ENCODE measurements at regions not wholly inside any gene's neighbourhood (a gene's known extent, or its start where the extent isn't known, plus 50 kb on each side); places are given as distances from the start of the nearest gene placed in this dataset.

DNA sequence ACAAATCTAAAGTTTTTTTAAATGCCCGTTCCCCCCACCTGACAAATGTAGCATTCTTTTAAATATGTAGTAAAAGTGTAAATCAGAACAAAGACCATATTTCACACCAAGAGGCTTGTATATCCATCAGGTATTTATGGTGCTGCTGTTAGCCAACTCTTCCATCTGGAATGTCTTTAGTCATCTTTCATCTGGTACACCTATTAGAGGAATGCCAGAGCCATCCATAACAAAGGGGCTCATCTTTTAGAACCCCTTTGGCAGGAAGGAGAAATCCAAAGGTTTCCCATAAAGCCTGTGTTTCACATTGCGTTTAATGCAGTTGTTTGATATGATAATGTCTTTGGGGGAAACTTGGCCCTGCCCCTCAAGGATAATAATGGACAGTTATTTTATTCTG, 79.3 kb upstream of the C1orf87 start:
- CTCF ChIA-PET = no interaction called here
- H3K27me3 Mint-ChIP-seq (ENCODE audit: low read depth) = peaks cover 14% of the 10 kb centered on the region
- no peak for DNase-seq
- H3K27ac Mint-ChIP-seq = no peak overlapping the region
- no peak overlapping the region for H3K4me3 Mint-ChIP-seq
- H3K36me3 Mint-ChIP-seq (ENCODE audit: low read depth) = no peaks in the 10 kb centered on the region
- H3K9me3 Mint-ChIP-seq = no peaks in the 10 kb centered on the region
- H3K4me1 Mint-ChIP-seq (ENCODE audit: low read depth) = no peaks in the 10 kb centered on the region
- intact Hi-C loops (cut with micrococcal nuclease) = loop anchor here (10.0 kb wide), 1 partner anchor 892 kb away; no protein-coding TSS in a partner anchor

DNA sequence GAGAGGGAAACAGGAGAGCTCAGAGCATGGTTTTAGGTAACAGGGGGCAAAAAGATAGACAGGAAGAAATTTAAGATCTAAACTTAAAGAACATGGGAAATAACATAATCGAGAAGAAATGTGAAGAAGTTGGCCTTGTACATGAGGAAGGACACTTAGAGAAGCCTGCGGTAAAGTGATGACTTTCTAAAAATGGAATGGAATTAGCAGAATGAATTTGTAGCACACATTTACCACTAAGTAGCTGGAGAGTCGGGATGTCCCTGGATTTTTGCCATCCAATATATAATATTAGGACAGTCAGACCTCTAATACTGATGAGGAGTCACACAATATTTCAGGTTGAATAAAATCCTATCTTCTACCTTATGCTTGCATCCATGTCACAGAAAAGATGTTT, 77.7 kb upstream of the C1orf87 start:
- Mint-ChIP-seq H3K9me3 (no peaks in the 10 kb centered on the region), H3K4me1 (ENCODE audit: low read depth) (no peaks in the 10 kb centered on the region), H3K27ac (no peak overlapping the region), H3K36me3 (ENCODE audit: low read depth) (no peaks in the 10 kb centered on the region), H3K27me3 (ENCODE audit: low read depth) (peaks cover 14% of the 10 kb centered on the region), H3K4me3 (no peak overlapping the region)
- intact Hi-C loops (cut with micrococcal nuclease) = loop anchor here (10.0 kb wide), 1 partner anchor 893 kb away; no protein-coding TSS in a partner anchor
- CTCF ChIA-PET = no interaction called here
- DNase-seq = no peak

DNA sequence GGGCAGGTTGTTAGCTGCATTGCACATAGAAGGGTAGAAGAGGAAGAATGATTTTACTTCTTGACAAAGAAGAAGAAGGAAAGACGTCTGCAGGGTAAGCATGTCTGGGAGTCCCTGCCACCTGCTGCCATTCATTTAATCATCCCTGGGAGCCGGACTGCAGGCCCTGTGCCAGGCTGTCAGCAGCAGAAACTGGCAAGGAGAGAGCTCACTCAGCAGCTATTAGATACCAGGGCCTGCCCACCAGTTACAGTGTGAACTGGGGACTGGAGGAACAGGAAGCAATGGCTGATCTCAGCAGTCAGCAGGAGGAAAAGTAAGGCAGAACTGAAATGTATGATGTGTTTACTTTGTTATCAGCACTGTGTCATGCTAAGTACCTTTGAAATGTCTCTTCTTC, 75.7 kb upstream of the C1orf87 start:
- Mint-ChIP-seq H3K27me3 (ENCODE audit: low read depth) (peaks cover 10% of the 10 kb centered on the region), H3K4me1 (ENCODE audit: low read depth) (no peaks in the 10 kb centered on the region), H3K36me3 (ENCODE audit: low read depth) (no peaks in the 10 kb centered on the region), H3K27ac (no peak overlapping the region), H3K4me3 (no peak overlapping the region), H3K9me3 (no peaks in the 10 kb centered on the region)
- no peak for DNase-seq
- intact Hi-C loops (cut with micrococcal nuclease) = loop anchor here (10.0 kb wide), 1 partner anchor 174 kb away; no protein-coding TSS in a partner anchor
- CTCF ChIA-PET = no interaction called here

DNA sequence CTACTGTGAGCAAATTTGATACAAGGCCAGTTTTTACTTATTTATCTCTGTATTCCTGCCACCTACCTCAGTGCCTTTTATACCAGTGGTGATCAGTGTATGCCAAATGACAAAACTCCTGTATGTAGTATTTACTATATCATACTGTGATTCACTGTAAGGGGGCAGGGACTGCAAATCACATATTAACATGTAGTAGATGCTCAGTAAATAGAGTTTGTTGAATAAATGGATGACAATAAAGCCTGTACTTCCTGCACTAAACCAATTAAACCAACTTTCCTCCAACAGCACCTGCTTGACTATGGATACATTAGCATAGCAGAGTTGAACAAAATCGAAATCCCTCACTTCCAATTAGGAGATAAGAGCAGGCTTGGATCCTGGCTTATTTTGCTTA, 73.3 kb upstream of the C1orf87 start:
- intact Hi-C loops (cut with micrococcal nuclease) = loop anchor here (10.0 kb wide), 1 partner anchor 172 kb away; no protein-coding TSS in a partner anchor
- no peak for DNase-seq
- Mint-ChIP-seq H3K9me3 (no peaks in the 10 kb centered on the region), H3K4me3 (no peak overlapping the region), H3K27me3 (ENCODE audit: low read depth) (peaks cover 10% of the 10 kb centered on the region), H3K4me1 (ENCODE audit: low read depth) (no peaks in the 10 kb centered on the region), H3K36me3 (ENCODE audit: low read depth) (no peaks in the 10 kb centered on the region), H3K27ac (no peak overlapping the region)
- CTCF ChIA-PET = no interaction called here

DNA sequence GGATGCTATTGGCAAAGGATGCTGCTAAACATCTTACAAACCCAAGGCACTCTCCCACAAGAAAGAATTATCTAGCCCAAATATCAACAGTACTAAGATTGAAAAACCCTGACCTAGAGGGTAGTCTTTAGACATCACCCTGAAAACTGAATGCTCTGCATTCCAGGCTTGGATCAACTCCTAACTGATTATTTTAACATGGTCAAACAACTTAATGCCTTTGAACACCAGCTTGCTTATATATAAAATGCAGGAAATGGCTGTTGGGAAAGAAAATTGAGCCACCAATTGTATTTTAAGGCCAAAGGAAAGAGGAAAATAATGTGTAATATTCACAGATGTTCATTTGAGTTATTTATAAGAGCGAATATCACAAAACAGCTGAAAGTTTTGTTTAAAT, 72.2 kb upstream of the C1orf87 start:
- Mint-ChIP-seq H3K27me3 (ENCODE audit: low read depth) (peaks cover 10% of the 10 kb centered on the region), H3K27ac (no peak overlapping the region), H3K4me3 (no peak overlapping the region), H3K4me1 (ENCODE audit: low read depth) (no peaks in the 10 kb centered on the region), H3K36me3 (ENCODE audit: low read depth) (no peaks in the 10 kb centered on the region), H3K9me3 (no peaks in the 10 kb centered on the region)
- CTCF ChIA-PET = no interaction called here
- intact Hi-C loops (cut with micrococcal nuclease) = loop anchor here (10.0 kb wide), 1 partner anchor 171 kb away; no protein-coding TSS in a partner anchor
- no peak for DNase-seq

DNA sequence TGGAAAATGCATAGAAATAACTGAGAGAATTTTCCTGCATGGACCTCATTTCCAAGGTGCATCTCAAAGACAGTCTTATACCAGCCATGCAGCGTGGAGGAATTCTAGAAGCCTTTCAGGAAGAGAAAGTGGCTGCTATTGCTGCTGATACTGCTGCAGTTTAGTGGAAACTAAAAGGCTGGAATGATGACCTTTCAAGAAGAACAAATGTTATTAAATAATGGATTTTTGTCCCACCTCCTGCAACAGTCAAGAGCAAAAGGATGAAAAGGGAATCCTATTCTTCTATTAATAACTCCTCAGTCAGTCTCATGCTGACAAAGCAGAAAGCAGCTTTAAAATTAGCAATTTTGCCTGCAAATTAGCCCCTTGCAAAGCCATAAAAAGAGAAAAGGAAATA, 68.2 kb upstream of the C1orf87 start:
- Mint-ChIP-seq H3K4me3 (no peak overlapping the region), H3K27me3 (ENCODE audit: low read depth) (peaks cover 9% of the 10 kb centered on the region), H3K27ac (no peak overlapping the region), H3K9me3 (no peaks in the 10 kb centered on the region), H3K4me1 (ENCODE audit: low read depth) (no peaks in the 10 kb centered on the region), H3K36me3 (ENCODE audit: low read depth) (no peaks in the 10 kb centered on the region)
- CTCF ChIA-PET = no interaction called here
- intact Hi-C loops (cut with micrococcal nuclease) = loop anchor here (10.0 kb wide), 1 partner anchor 167 kb away; no protein-coding TSS in a partner anchor
- DNase-seq = no peak

DNA sequence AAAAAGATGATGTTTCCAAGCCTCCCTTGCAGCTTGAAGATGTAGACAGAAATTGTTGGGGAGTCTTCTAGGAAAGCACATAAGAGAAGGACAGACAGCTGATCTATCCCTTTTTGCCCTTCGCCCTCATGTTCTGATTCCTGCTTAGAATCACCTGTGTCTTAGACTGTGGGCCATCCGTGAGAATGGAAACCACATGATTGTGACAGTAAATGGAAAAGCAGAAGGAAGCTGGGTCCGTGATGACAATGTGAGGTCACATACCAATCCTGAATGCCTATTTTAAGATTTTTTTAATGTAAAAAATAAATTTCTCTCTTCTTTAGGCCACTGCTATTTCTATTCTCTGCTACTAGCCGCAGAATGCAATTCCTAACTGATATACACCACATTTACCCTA, 67.7 kb upstream of the C1orf87 start:
- Mint-ChIP-seq H3K27me3 (ENCODE audit: low read depth) (peaks cover 8% of the 10 kb centered on the region), H3K4me3 (no peak overlapping the region), H3K27ac (no peak overlapping the region), H3K9me3 (no peaks in the 10 kb centered on the region), H3K4me1 (ENCODE audit: low read depth) (no peaks in the 10 kb centered on the region), H3K36me3 (ENCODE audit: low read depth) (no peaks in the 10 kb centered on the region)
- no peak for DNase-seq
- CTCF ChIA-PET = no interaction called here
- intact Hi-C loops (cut with micrococcal nuclease) = loop anchor here (10.0 kb wide), 1 partner anchor 166 kb away; no protein-coding TSS in a partner anchor

DNA sequence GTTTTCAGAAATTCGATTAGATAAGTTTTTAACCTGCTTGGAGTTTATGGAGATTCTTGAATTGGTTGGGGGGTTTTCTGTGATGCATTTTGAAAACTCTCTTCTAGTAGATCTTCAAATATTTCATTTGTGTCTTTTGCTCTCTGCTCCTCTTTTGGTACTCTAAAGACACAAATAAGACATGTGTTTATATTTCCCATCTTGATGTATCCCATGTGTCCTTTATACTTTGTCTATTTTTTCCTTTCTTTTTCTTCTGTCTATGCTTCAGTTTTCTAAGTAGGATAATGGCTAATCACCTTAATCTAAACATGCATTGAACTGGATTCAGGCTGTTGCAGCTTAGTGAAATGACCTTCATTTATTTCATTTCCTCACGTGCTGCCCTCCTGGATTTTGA, 63.8 kb upstream of the C1orf87 start:
- no peak overlapping the region for H3K4me3 Mint-ChIP-seq
- intact Hi-C loops (cut with micrococcal nuclease) = no loop called here
- CTCF ChIA-PET = no interaction called here
- H3K27ac Mint-ChIP-seq = no peak overlapping the region
- no peaks in the 10 kb centered on the region for H3K36me3 Mint-ChIP-seq (ENCODE audit: low read depth)
- no peak for DNase-seq
- no peaks in the 10 kb centered on the region for H3K9me3 Mint-ChIP-seq
- H3K27me3 Mint-ChIP-seq (ENCODE audit: low read depth) = peaks cover 8% of the 10 kb centered on the region
- H3K4me1 Mint-ChIP-seq (ENCODE audit: low read depth) = peaks cover 4% of the 10 kb centered on the region

DNA sequence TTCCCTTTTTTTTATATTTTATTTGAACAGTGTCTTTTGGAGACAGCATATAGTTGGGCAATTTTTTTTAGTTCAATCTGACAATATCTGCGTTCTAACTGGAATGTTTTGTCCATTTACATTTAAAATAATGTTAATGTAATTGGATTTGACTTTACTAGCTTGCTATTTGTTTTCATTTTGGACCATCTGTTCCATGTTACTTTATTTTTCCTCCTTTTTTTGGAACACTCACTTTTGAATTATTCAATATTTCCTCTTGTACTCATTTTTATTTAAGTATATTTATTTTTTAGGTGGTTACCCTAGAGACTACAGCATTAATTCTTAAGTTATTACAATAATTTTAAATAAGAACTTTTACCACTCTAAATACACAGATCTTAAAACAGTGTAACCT, 62.8 kb upstream of the C1orf87 start:
- no peak overlapping the region for H3K27ac Mint-ChIP-seq
- CTCF ChIA-PET = interaction anchor here (0.6 kb wide), 1 partner anchor 166 kb away, joined by 3 read pairs; no protein-coding TSS in a partner anchor
- H3K4me3 Mint-ChIP-seq = no peak overlapping the region
- peaks cover 4% of the 10 kb centered on the region for H3K4me1 Mint-ChIP-seq (ENCODE audit: low read depth)
- intact Hi-C loops (cut with micrococcal nuclease) = no loop called here
- no peak for DNase-seq
- no peaks in the 10 kb centered on the region for H3K36me3 Mint-ChIP-seq (ENCODE audit: low read depth)
- H3K9me3 Mint-ChIP-seq = no peaks in the 10 kb centered on the region
- H3K27me3 Mint-ChIP-seq (ENCODE audit: low read depth) = peaks cover 8% of the 10 kb centered on the region

DNA sequence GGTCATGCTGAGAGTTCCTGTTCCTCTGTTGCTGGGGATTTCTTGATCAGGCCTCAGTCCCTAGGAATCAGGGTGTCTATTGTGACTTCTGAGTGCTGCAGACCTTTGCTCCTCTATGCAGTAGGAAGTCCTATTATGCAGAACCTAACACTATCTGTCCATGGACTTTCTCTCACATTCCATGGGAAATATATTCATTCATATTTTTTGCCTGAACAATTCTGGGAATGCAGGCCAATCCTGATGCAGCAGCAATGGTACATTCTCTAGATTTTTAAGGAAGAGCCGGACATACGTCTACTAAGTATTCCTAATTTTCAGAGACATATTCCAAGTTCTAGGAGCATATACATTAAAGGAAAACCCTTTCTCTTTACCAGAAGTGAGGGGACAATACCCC, 61.1 kb upstream of the C1orf87 start:
- Mint-ChIP-seq H3K27ac (no peak overlapping the region), H3K4me1 (ENCODE audit: low read depth) (peaks cover 4% of the 10 kb centered on the region), H3K9me3 (no peaks in the 10 kb centered on the region), H3K4me3 (no peak overlapping the region), H3K36me3 (ENCODE audit: low read depth) (no peaks in the 10 kb centered on the region), H3K27me3 (ENCODE audit: low read depth) (peaks cover 4% of the 10 kb centered on the region)
- no peak for DNase-seq
- intact Hi-C loops (cut with micrococcal nuclease) = no loop called here
- CTCF ChIA-PET = no interaction called here

DNA sequence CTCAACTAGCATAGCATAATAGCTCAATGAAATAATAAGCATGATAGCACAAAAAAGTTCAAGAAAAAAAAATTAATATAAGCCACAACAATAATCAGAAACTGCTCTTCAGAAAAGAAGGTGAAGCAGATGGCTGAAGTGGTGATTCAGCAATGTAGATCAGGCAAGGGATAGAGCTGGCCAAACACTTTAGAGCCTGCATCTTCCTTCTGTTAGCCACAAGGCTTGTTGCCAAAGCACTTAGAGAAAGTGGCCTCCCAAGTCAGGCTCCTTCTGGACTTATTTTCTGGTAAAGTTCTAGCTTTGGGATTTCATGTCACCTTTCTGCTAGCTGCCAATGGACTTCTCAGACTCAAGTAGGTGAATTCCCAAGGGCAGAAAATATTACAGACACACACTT, 60.3 kb upstream of the C1orf87 start:
- H3K4me1 Mint-ChIP-seq (ENCODE audit: low read depth) = peaks cover 4% of the 10 kb centered on the region
- no peak overlapping the region for H3K4me3 Mint-ChIP-seq
- DNase-seq = no peak
- intact Hi-C loops (cut with micrococcal nuclease) = no loop called here
- no peak overlapping the region for H3K27ac Mint-ChIP-seq
- peaks cover 4% of the 10 kb centered on the region for H3K27me3 Mint-ChIP-seq (ENCODE audit: low read depth)
- H3K36me3 Mint-ChIP-seq (ENCODE audit: low read depth) = no peaks in the 10 kb centered on the region
- no peaks in the 10 kb centered on the region for H3K9me3 Mint-ChIP-seq
- CTCF ChIA-PET = no interaction called here

DNA sequence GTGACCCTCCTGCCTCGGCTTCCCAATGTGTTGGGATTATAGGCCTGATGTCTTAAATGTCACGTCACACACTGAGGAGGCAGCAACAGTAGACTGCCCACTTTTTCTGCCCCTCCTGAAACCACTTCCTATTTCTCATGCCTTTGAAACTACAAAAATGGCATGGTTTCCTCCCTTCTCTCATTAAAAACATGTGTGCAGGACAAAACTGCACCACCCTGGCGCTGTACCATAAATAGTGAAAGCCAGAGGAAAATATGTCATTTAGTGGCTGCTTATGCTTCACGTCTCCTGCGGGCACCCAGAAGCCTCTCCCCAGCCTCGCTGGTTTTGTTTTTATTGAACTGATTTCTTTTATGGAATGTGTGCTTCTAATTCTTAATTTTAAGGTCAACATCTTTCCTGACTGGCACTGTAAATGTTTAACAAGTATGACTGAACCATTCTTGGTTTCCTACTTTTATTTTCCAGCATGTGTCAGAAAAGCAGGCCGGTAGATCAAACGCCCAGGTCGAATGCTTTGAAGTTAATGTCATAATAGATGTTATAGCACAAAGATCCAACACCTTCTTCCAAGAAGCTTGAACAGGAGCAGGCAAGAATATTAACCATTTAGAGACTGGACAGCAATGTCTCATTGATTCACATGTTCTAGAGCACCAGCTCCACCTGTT, 59.6 kb upstream of the C1orf87 start:
- no peak overlapping the region for H3K4me3 Mint-ChIP-seq
- CTCF ChIA-PET = no interaction called here
- peaks cover 4% of the 10 kb centered on the region for H3K4me1 Mint-ChIP-seq (ENCODE audit: low read depth)
- no peak overlapping the region for H3K27ac Mint-ChIP-seq
- H3K9me3 Mint-ChIP-seq = no peaks in the 10 kb centered on the region
- no peak for DNase-seq
- H3K27me3 Mint-ChIP-seq (ENCODE audit: low read depth) = peaks cover 4% of the 10 kb centered on the region
- intact Hi-C loops (cut with micrococcal nuclease) = no loop called here
- no peaks in the 10 kb centered on the region for H3K36me3 Mint-ChIP-seq (ENCODE audit: low read depth)

DNA sequence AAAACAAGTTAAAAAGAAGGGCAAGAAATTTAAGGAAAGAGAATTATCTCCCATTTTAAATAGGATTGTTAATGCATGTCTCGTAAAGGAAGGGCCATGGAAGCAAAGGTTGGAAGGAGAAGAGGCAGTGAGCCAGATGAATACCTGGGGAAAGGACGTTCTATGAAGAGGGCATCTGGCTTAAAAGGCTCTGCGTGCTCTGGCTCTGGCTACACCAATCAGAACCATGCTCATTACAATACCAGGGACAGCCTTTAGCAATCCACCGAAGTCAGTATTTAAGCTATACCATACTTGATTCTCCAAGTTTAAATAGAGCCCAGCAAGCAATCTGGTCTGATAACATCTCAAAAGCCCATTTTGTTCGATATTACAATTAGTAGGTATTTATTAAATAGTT, 58.5 kb upstream of the C1orf87 start:
- H3K4me1 Mint-ChIP-seq (ENCODE audit: low read depth) = peaks cover 4% of the 10 kb centered on the region
- CTCF ChIA-PET = no interaction called here
- H3K27ac Mint-ChIP-seq = no peak overlapping the region
- no peaks in the 10 kb centered on the region for H3K9me3 Mint-ChIP-seq
- H3K27me3 Mint-ChIP-seq (ENCODE audit: low read depth) = no peaks in the 10 kb centered on the region
- DNase-seq = no peak
- no peaks in the 10 kb centered on the region for H3K36me3 Mint-ChIP-seq (ENCODE audit: low read depth)
- intact Hi-C loops (cut with micrococcal nuclease) = no loop called here
- H3K4me3 Mint-ChIP-seq = no peak overlapping the region

Measured in activated naive CD4-positive, alpha-beta T cell treated with anti-CD3 and anti-CD28 coated beads for 36 hours (primary cell).